Endodermal cell (in vitro differentiated cells): ENCODE measurements at regions not wholly inside any gene's neighbourhood (a gene's known extent, or its start where the extent isn't known, plus 50 kb on each side); places are given as distances from the start of the nearest gene placed in this dataset.

Experiments used
- DNase-seq: peaks from one replicate; pipeline ENCODE4 v3.0.0-alpha.2; 2017
- H3K27ac ChIP-seq: 2 replicates; pipeline ENCODE4 v1.5.1; 2013; ENCODE audit warnings: mild to moderate bottlenecking, low read depth, low read length, moderate library complexity
- H3K27me3 ChIP-seq: 2 replicates; pipeline ENCODE4 v1.6.1; 2013; ENCODE audit warnings: mild to moderate bottlenecking, low read length, moderate library complexity; ENCODE audit not compliant: insufficient read depth, control insufficient read depth, poor library complexity, severe bottlenecking
- H3K36me3 ChIP-seq: 2 replicates; pipeline ENCODE4 v1.7.0; 2013; ENCODE audit warnings: mild to moderate bottlenecking, low read length, moderate library complexity; ENCODE audit not compliant: control insufficient read depth, insufficient read depth
- H3K4me1 ChIP-seq: one replicate; pipeline ENCODE4 v1.7.0; 2013; ENCODE audit warnings: low read length; ENCODE audit not compliant: control insufficient read depth, insufficient read depth
- H3K4me3 ChIP-seq: 2 replicates; pipeline ENCODE4 v1.5.1; 2013; ENCODE audit warnings: mild to moderate bottlenecking, low read length, moderate library complexity
- H3K9ac ChIP-seq: 2 replicates; pipeline ENCODE4 v1.6.1; 2013; ENCODE audit warnings: mild to moderate bottlenecking, low read length, moderate library complexity; ENCODE audit not compliant: poor library complexity, severe bottlenecking; ENCODE audit errors: extremely low read depth
- H3K9me3 ChIP-seq: 2 replicates; pipeline ENCODE4 v1.6.1; 2013; ENCODE audit warnings: mild to moderate bottlenecking, low read length, moderate library complexity; ENCODE audit not compliant: control insufficient read depth
- H3K27ac Mint-ChIP-seq: 2 replicates; pipeline ENCODE4 v1.8.0; 2020; ENCODE audit warnings: mixed read lengths
- H3K27me3 Mint-ChIP-seq: 2 replicates; pipeline ENCODE4 v1.8.0; 2021; ENCODE audit warnings: mild to moderate bottlenecking, mixed read lengths; ENCODE audit not compliant: insufficient read depth
- H3K36me3 Mint-ChIP-seq: 2 replicates; pipeline ENCODE4 v1.8.0; 2020; ENCODE audit warnings: low read depth, mixed read lengths
- H3K4me1 Mint-ChIP-seq: 2 replicates; pipeline ENCODE4 v1.8.0; 2020; ENCODE audit warnings: mixed read lengths
- H3K4me3 Mint-ChIP-seq: 2 replicates; pipeline ENCODE4 v1.8.0; 2020; ENCODE audit warnings: mild to moderate bottlenecking, moderate library complexity, mixed read lengths
- H3K9me3 Mint-ChIP-seq: 2 replicates; pipeline ENCODE4 v1.8.0; 2020; ENCODE audit warnings: mild to moderate bottlenecking, mixed read lengths
- WGBS, 2 experiments: methylation state at CpG; one replicate each; pipeline versions ENCODE4 v1.1.5 to v1.1.7; 2013; ENCODE audit warnings: missing lambda C conversion rate in 2 of 2, mixed read lengths in 1 of 2; ENCODE audit not compliant: insufficient coverage in 1 of 2, insufficient read length in 1 of 2; 5-methylcytosine and 5-hydroxymethylcytosine counted together
- TF ChIP-seq, protein P1 (sequence below): fragments of 200-600 bp; sonication (generic); conservative IDR thresholded peaks from 2 replicates; pipeline ENCODE4 v1.5.0; 2021; ENCODE audit warnings: antibody characterized with exemption, mild to moderate bottlenecking

DNA sequence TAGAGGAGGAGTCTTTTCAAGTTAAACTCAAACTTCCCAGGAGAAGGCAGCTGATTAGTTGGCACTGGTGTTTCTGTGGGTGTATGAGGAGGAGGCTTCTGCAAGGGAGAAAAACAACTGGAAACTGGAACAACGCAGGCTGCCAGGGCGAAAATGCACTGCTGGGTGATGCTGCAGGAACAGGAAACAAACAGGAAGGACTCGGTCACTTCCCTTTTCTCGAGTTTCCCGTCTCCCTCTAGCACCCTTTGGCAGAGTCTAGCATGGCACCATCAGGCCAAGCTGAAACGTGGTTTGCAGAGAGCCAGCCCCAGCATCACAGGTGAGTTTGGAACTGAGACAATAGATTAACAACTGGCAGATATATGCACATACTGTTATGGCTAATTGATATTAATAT is 77.5 kb upstream of the CAST start:
- Mint-ChIP-seq H3K4me3 (no peak overlapping the region), H3K27me3 (no peaks in the 10 kb centered on the region), H3K9me3 (no peaks in the 10 kb centered on the region), H3K36me3 (no peaks in the 10 kb centered on the region), H3K27ac (no peak overlapping the region), H3K4me1 (no peaks in the 10 kb centered on the region)
- no peaks in the 10 kb centered on the region for H3K36me3 ChIP-seq
- TF ChIP-seq, protein P1, sequence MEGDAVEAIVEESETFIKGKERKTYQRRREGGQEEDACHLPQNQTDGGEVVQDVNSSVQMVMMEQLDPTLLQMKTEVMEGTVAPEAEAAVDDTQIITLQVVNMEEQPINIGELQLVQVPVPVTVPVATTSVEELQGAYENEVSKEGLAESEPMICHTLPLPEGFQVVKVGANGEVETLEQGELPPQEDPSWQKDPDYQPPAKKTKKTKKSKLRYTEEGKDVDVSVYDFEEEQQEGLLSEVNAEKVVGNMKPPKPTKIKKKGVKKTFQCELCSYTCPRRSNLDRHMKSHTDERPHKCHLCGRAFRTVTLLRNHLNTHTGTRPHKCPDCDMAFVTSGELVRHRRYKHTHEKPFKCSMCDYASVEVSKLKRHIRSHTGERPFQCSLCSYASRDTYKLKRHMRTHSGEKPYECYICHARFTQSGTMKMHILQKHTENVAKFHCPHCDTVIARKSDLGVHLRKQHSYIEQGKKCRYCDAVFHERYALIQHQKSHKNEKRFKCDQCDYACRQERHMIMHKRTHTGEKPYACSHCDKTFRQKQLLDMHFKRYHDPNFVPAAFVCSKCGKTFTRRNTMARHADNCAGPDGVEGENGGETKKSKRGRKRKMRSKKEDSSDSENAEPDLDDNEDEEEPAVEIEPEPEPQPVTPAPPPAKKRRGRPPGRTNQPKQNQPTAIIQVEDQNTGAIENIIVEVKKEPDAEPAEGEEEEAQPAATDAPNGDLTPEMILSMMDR: no peak
- H3K4me1 ChIP-seq: no peaks in the 10 kb centered on the region
- H3K9ac ChIP-seq: no peak overlapping the region
- 87 to 91% methylated on average over 4 to 6 of the region's 6 CpGs for WGBS, 2 experiments
- no peaks in the 10 kb centered on the region for H3K27me3 ChIP-seq
- H3K4me3 ChIP-seq: no peak overlapping the region
- H3K9me3 ChIP-seq: no peaks in the 10 kb centered on the region
- no peak overlapping the region for H3K27ac ChIP-seq
- no peak for DNase-seq

DNA sequence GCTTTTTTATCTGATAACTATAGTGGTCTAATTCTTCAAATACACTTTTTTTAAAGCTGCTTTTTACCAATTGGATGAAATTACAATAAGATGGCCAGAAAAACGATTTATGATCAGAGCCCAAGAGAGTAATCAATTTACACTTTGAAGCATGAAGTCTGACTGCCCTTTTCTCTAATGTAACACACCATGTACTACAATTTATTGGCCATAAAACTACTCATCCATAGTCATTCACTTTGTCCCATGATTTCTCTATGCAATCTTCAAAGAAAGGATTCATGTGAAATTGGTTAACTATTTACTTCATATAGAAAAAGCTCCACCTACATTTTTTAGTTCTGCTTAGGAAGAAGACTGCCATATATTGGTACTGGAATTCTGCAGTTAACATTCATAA is 73.6 kb upstream of the CAST start:
- Histone ChIP-seq H3K9me3 (no peaks in the 10 kb centered on the region), H3K36me3 (no peaks in the 10 kb centered on the region), H3K4me1 (no peaks in the 10 kb centered on the region), H3K27me3 (no peaks in the 10 kb centered on the region), H3K9ac (no peak overlapping the region), H3K27ac (no peak overlapping the region), H3K4me3 (no peak overlapping the region)
- Mint-ChIP-seq H3K27me3 (peaks cover 3% of the 10 kb centered on the region), H3K27ac (no peak overlapping the region), H3K9me3 (no peaks in the 10 kb centered on the region), H3K4me3 (no peak overlapping the region), H3K4me1 (no peaks in the 10 kb centered on the region), H3K36me3 (no peaks in the 10 kb centered on the region)
- DNase-seq: no peak
- TF ChIP-seq, protein P1: no peak
- 87 to 89% methylated on average over 1 of the region's 1 CpG for WGBS, 2 experiments

DNA sequence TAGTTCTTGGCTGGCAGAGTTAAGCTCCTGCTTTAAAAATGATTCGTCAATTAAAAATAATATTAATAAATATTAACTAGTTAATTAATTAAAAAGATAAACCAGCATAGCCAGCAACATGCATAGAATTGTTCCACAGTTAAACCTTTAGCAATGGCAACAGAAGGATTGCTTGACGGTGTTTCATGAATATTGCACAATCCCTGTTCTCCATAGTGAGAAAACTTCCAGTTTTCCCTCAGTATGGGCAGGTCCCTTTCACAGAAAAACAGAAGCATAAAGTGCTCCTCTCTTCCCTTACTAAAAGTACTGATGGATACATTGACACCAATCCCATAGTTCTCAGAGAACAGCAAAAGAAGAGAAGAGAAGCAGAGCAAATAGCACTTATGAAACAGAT is 71.4 kb upstream of the CAST start:
- no peaks in the 10 kb centered on the region for H3K4me1 ChIP-seq
- H3K27ac ChIP-seq: no peak overlapping the region
- no peaks in the 10 kb centered on the region for H3K36me3 Mint-ChIP-seq
- no peak for DNase-seq
- H3K27me3 ChIP-seq: no peaks in the 10 kb centered on the region
- TF ChIP-seq, protein P1: no peak
- no peaks in the 10 kb centered on the region for H3K36me3 ChIP-seq
- WGBS, 2 experiments: 93 to 100% methylated on average over 1 of the region's 2 CpGs
- no peak overlapping the region for H3K9ac ChIP-seq
- H3K9me3 Mint-ChIP-seq: no peaks in the 10 kb centered on the region
- H3K9me3 ChIP-seq: no peaks in the 10 kb centered on the region
- H3K4me1 Mint-ChIP-seq: no peaks in the 10 kb centered on the region
- no peak overlapping the region for H3K4me3 ChIP-seq
- H3K4me3 Mint-ChIP-seq: no peak overlapping the region
- H3K27me3 Mint-ChIP-seq: peaks cover 3% of the 10 kb centered on the region
- H3K27ac Mint-ChIP-seq: no peak overlapping the region
